ENCODE measurements at regions not wholly inside any gene's neighbourhood (a gene's known extent, or its start where the extent isn't known, plus 50 kb on each side); places are given as distances from the start of the nearest gene placed in this dataset.

- DNase-seq (ENCODE audit: low read depth, low spot score) (no peak), FAIRE-seq (no peak), ATAC-seq (no peak)
- no peaks in the 10 kb centered on the region for H3K9me3 ChIP-seq (replicated peaks; ENCODE audit: control insufficient read depth, insufficient read depth, low read length)
- H4K20me1 ChIP-seq (ENCODE audit: control insufficient read depth, insufficient read depth): no peaks in the 10 kb centered on the region
- no peak overlapping the region for H3K27ac ChIP-seq (ENCODE audit: control insufficient read depth, insufficient read depth)
- no peaks in the 10 kb centered on the region for H3K79me2 ChIP-seq (ENCODE audit: control insufficient read depth, insufficient read depth, low read length)
- intact Hi-C loops (cut with micrococcal nuclease; ENCODE audit: unreplicated experiment) (no loop called here), in situ Hi-C loops (cut with MboI) (no loop called here)
- no peaks in the 10 kb centered on the region for H3K36me3 ChIP-seq (ENCODE audit: control insufficient read depth in 2 of 2, insufficient read depth in 2 of 2, low read length in 1 of 2)
- ChIA-PET RAD21 (ENCODE audit: unreplicated experiment) (no interaction called here), SMC1A (ENCODE audit: uncharacterized antibody, unreplicated experiment) (no interaction called here), POLR2A (no interaction called here), CTCF (no interaction called here)
- no peak overlapping the region for H2AFZ ChIP-seq (ENCODE audit: control insufficient read depth, low read depth, low read length)
- H3K4me3 ChIP-seq: no peak overlapping the region
- H3K4me2 ChIP-seq (ENCODE audit: control insufficient read depth, insufficient read depth): no peak overlapping the region
- 0% methylated on average over 2 of the region's 2 CpGs for WGBS (ENCODE audit: insufficient coverage, insufficient replicate concordance, low lambda C conversion rate, missing lambda C conversion rate)
- H3K27me3 ChIP-seq (replicated peaks in 1 of 2; ENCODE audit: control insufficient read depth in 2 of 2, insufficient read depth in 2 of 2, low read length in 1 of 2): no peaks in the 10 kb centered on the region
- no peak overlapping the region for H3K9ac ChIP-seq (ENCODE audit: control insufficient read depth, insufficient read depth, low read length)
- TF ChIP-seq MTA3 (IDR thresholded peaks at IDR 0.05; ENCODE audit: borderline replicate concordance, low read length) (no peak), BACH1 (IDR thresholded peaks at IDR 0.05; ENCODE audit: borderline replicate concordance) (no peak), CTCF (IDR thresholded peaks at IDR 0.05 in 2 of 3, conservative IDR thresholded peaks at IDR 0.05 in 1 of 3; ENCODE audit: control insufficient read depth in 2 of 3, extremely low read depth in 1 of 3, insufficient read depth in 1 of 3, low read depth in 3 of 3, low read length in 3 of 3) (no peak), SP1 (IDR thresholded peaks at IDR 0.05; ENCODE audit: low read depth, low read length) (no peak), FOXM1 (IDR thresholded peaks at IDR 0.05; ENCODE audit: low read depth, low read length) (no peak), FOS (IDR thresholded peaks at IDR 0.05; ENCODE audit: borderline replicate concordance, extremely low read depth, insufficient read length) (no peak), NR2C1 (IDR thresholded peaks at IDR 0.05) (no peak), EED (IDR thresholded peaks at IDR 0.05; ENCODE audit: low read depth) (no peak), ZZZ3 (IDR thresholded peaks at IDR 0.05; ENCODE audit: control insufficient read depth, insufficient read length, low read depth) (no peak), PKNOX1 (IDR thresholded peaks at IDR 0.05) (no peak), SRF (IDR thresholded peaks at IDR 0.05; ENCODE audit: low read depth in 2 of 2, low read length in 2 of 2) (no peak), SKIL (IDR thresholded peaks at IDR 0.05; ENCODE audit: low read depth, poor library complexity, severe bottlenecking) (no peak), BMI1 (IDR thresholded peaks at IDR 0.05; ENCODE audit: borderline replicate concordance) (no peak), ZNF217 (IDR thresholded peaks at IDR 0.05) (no peak), RBBP5 (conservative IDR thresholded peaks at IDR 0.05) (no peak)
- BruUV-seq (replicated peaks): no TSS peak
- H3K4me1 ChIP-seq (ENCODE audit: control insufficient read depth, insufficient read depth, low read length): no peaks in the 10 kb centered on the region
Measured at GRCh38 chr9:80292231-80292630, 720.5 kb downstream of the TLE4 start.

Data from GM12878 (cell line).